SK-N-SH (cell line): ENCODE measurements at regions not wholly inside any gene's neighbourhood (a gene's known extent, or its start where the extent isn't known, plus 50 kb on each side); places are given as distances from the start of the nearest gene placed in this dataset.

ENCODE experiments used
- CTCF ChIA-PET: fragments of 300-600, 350-600 bp; formaldehyde crosslinking; extraction: SDS; loops from one replicate; lab custom pipeline; 2021; lab: Yijun Ruan, JAX
- POLR2A ChIA-PET: fragments of 350-600 bp; sonication (Branson Sonifier 250); formaldehyde crosslinking; extraction: SDS; loops from one replicate; lab custom pipeline; 2020; ENCODE audit warnings: antibody characterized with exemption, inconsistent platforms; lab: Yijun Ruan, JAX
- DNase-seq: peaks from one replicate; pipeline ENCODE4 v3.0.0; 2012
- H2AFZ ChIP-seq: fragments of 200-600 bp; sonication (generic); 2 replicates; pipeline ENCODE4 v1.8.1; 2016; ENCODE audit warnings: antibody characterized with exemption, mild to moderate bottlenecking, low read depth
- H3F3A ChIP-seq: fragments of 200-600 bp; sonication (generic); replicated peaks from 2 replicates; pipeline ENCODE3; 2016; ENCODE audit warnings: antibody characterized with exemption, mild to moderate bottlenecking; ENCODE audit not compliant: insufficient read depth
- H3K27ac ChIP-seq, 2 experiments: fragments of 200-500 bp in 1 of 2; fragments of 200-600 bp in 1 of 2; sonication (Bioruptor generic) in 1 of 2; sonication (generic), shearing (Covaris generic) in 1 of 2; 2 replicates each; pipeline versions ENCODE4 v1.5.1 to v1.6.1; 2014 to 2016; ENCODE audit warnings: low read depth in 2 of 2, inconsistent platforms in 1 of 2, low read length in 1 of 2, mild to moderate bottlenecking in 1 of 2, mixed read lengths in 1 of 2
- H3K27me3 ChIP-seq: fragments of 200-600 bp; sonication (generic), shearing (Covaris generic); 2 replicates; pipeline ENCODE4 v1.6.1; 2016; ENCODE audit warnings: mixed run types; ENCODE audit not compliant: insufficient read depth
- H3K36me3 ChIP-seq, 2 experiments: fragments of 200-500 bp in 1 of 2; fragments of 200-600 bp in 1 of 2; sonication (Bioruptor generic) in 1 of 2; sonication (generic) in 1 of 2; replicated peaks in 1 of 2; 2 replicates each; pipeline versions ENCODE3 to v1.5.1; 2014 to 2016; ENCODE audit warnings: low read length in 1 of 2, mild to moderate bottlenecking in 1 of 2; ENCODE audit not compliant: insufficient read depth in 2 of 2, control insufficient read depth in 1 of 2
- H3K4me1 ChIP-seq, 2 experiments: fragments of 200-500 bp in 1 of 2; fragments of 200-600 bp in 1 of 2; sonication (Bioruptor generic) in 1 of 2; sonication (generic), shearing (Covaris generic) in 1 of 2; 2 replicates each; pipeline versions ENCODE4 v1.5.1 to v1.6.1; 2014 to 2016; ENCODE audit warnings: low read depth in 1 of 2, low read length in 1 of 2, mixed run types in 1 of 2; ENCODE audit not compliant: insufficient read depth in 2 of 2, control insufficient read depth in 1 of 2
- H3K4me2 ChIP-seq: fragments of 200-600 bp; sonication (generic), shearing (Covaris generic); 2 replicates; pipeline ENCODE4 v1.6.1; 2017; ENCODE audit warnings: mixed run types
- H3K4me3 ChIP-seq, 2 experiments: fragments of 200-500 bp in 1 of 2; fragments of 200-600 bp in 1 of 2; sonication (Bioruptor generic) in 1 of 2; sonication (generic), shearing (Covaris generic) in 1 of 2; 2 replicates each; pipeline versions ENCODE4 v1.5.1 to v1.8.1; 2014 to 2016; ENCODE audit warnings: low read depth in 2 of 2, inconsistent platforms in 1 of 2, low read length in 1 of 2, mild to moderate bottlenecking in 1 of 2, mixed read lengths in 1 of 2, moderate library complexity in 1 of 2
- H3K79me2 ChIP-seq: fragments of 200-600 bp; sonication (generic); 2 replicates; pipeline ENCODE4 v1.8.1; 2017; ENCODE audit warnings: mild to moderate bottlenecking; ENCODE audit not compliant: insufficient read depth
- H3K9ac ChIP-seq: fragments of 200-600 bp; sonication (generic); 2 replicates; pipeline ENCODE4 v1.6.1; 2017; ENCODE audit warnings: mixed run types
- H3K9me2 ChIP-seq: fragments of 200-600 bp; sonication (generic); 2 replicates; pipeline ENCODE4 v1.6.1; 2017; ENCODE audit warnings: mixed run types
- H3K9me3 ChIP-seq: fragments of 200-600 bp; sonication (generic); 2 replicates; pipeline ENCODE4 v1.6.1; 2017; ENCODE audit warnings: mixed run types, mild to moderate bottlenecking, moderate library complexity
- H4K20me1 ChIP-seq: fragments of 200-600 bp; sonication (generic); 2 replicates; pipeline ENCODE4 v1.6.1; 2017; ENCODE audit warnings: mild to moderate bottlenecking, mixed run types; ENCODE audit not compliant: insufficient read depth
- CHD2 ChIP-seq: fragments of 150-350 bp; IDR thresholded peaks from 2 replicates; pipeline ENCODE4 v1.6.1; 2018; ENCODE audit warnings: low read length; ENCODE audit not compliant: partially characterized antibody
- EP300 ChIP-seq, 2 experiments: IDR thresholded peaks; 2 replicates each; pipeline versions ENCODE4 v1.4.0 to v1.6.1; 2012; ENCODE audit warnings: borderline replicate concordance in 1 of 2, low read depth in 1 of 2, low read length in 1 of 2
- FOSL2 ChIP-seq: IDR thresholded peaks from 2 replicates; pipeline ENCODE4 v1.4.0; 2012; ENCODE audit warnings: low read depth, mild to moderate bottlenecking, moderate library complexity, borderline replicate concordance
- FOXJ3 ChIP-seq: sonication (generic); formaldehyde crosslinking; IDR thresholded peaks from 2 replicates; pipeline ENCODE4 v1.5.1; 2020; ENCODE audit warnings: mild to moderate bottlenecking, missing genetic modification reagents
- FOXM1 ChIP-seq: IDR thresholded peaks from 2 replicates; pipeline ENCODE4 v1.4.0; 2012; ENCODE audit warnings: low read depth, mild to moderate bottlenecking
- GABPA ChIP-seq: IDR thresholded peaks from 2 replicates; pipeline ENCODE4 v1.4.0; 2012; ENCODE audit warnings: low read depth, mild to moderate bottlenecking
- GATA2 ChIP-seq: sonication (generic); formaldehyde crosslinking; IDR thresholded peaks from 2 replicates; pipeline ENCODE4 v1.5.0; 2020; ENCODE audit warnings: mild to moderate bottlenecking, missing genetic modification reagents
- JUND ChIP-seq: IDR thresholded peaks from 2 replicates; pipeline ENCODE4 v1.4.0; 2012
- MEF2A ChIP-seq: IDR thresholded peaks from 2 replicates; pipeline ENCODE4 v1.4.0; 2012; ENCODE audit warnings: low read depth, borderline replicate concordance
- MXI1 ChIP-seq: IDR thresholded peaks from 2 replicates; pipeline ENCODE4 v1.6.1; 2012; ENCODE audit warnings: mild to moderate bottlenecking, low read depth, low read length, improper control_type of control experiment
- NFIC ChIP-seq: IDR thresholded peaks from 2 replicates; pipeline ENCODE4 v1.4.0; 2012; ENCODE audit warnings: borderline replicate concordance
- POLR2AphosphoS5 ChIP-seq: IDR thresholded peaks from 2 replicates; pipeline ENCODE4 v1.6.1; 2012; ENCODE audit warnings: low read depth, low read length
- RAD21 ChIP-seq: IDR thresholded peaks from 2 replicates; pipeline ENCODE4 v1.6.1; 2012; ENCODE audit warnings: mild to moderate bottlenecking, low read length
- RFX5 ChIP-seq: IDR thresholded peaks from 2 replicates; pipeline ENCODE4 v1.6.1; 2012; ENCODE audit warnings: mild to moderate bottlenecking, improper control_type of control experiment, low read length
- RXRA ChIP-seq: IDR thresholded peaks from 2 replicates; pipeline ENCODE4 v1.4.0; 2012; ENCODE audit warnings: low read depth, mild to moderate bottlenecking, borderline replicate concordance
- SIN3A ChIP-seq: IDR thresholded peaks from 2 replicates; pipeline ENCODE4 v1.6.1; 2012; ENCODE audit warnings: low read depth, mild to moderate bottlenecking, low read length, moderate library complexity, borderline replicate concordance
- SMC3 ChIP-seq: IDR thresholded peaks from 2 replicates; pipeline ENCODE4 v1.6.1; 2012; ENCODE audit warnings: low read depth, low read length, improper control_type of control experiment
- TAF1 ChIP-seq: IDR thresholded peaks from 2 replicates; pipeline ENCODE4 v1.6.1; 2012; ENCODE audit warnings: low read depth, mild to moderate bottlenecking, low read length, moderate library complexity, borderline replicate concordance
- TCF12 ChIP-seq: IDR thresholded peaks from 2 replicates; pipeline ENCODE4 v1.4.0; 2012
- TEAD4 ChIP-seq: IDR thresholded peaks from 2 replicates; pipeline ENCODE4 v1.4.0; 2012; ENCODE audit warnings: mild to moderate bottlenecking, borderline replicate concordance; ENCODE audit not compliant: insufficient read depth
- YY1 ChIP-seq: IDR thresholded peaks from 2 replicates; pipeline ENCODE4 v1.4.0; 2012; ENCODE audit warnings: low read depth, mild to moderate bottlenecking
- WGBS: methylation state at CpG from one replicate; pipeline ENCODE4 v1.1.6; 2017; ENCODE audit warnings: low lambda C conversion rate; 5-methylcytosine and 5-hydroxymethylcytosine counted together
- TF ChIP-seq, protein P1 (sequence below): IDR thresholded peaks from 2 replicates; pipeline ENCODE4 v1.4.0; 2012; ENCODE audit warnings: low read depth, borderline replicate concordance
- TF ChIP-seq, protein P2 (sequence below): IDR thresholded peaks from 2 replicates; pipeline ENCODE4; 2012
- TF ChIP-seq, protein P3 (sequence below): fragments of 200-600 bp; sonication (generic); IDR thresholded peaks from 2 replicates; pipeline ENCODE4 v1.6.1; 2017; ENCODE audit warnings: antibody characterized with exemption, mild to moderate bottlenecking, moderate library complexity
- TF ChIP-seq, protein P4 (sequence below): IDR thresholded peaks from 2 replicates; pipeline ENCODE4 v1.4.0; 2012; ENCODE audit warnings: low read depth
- TF ChIP-seq, protein P5 (sequence below): fragments of 150-350 bp; IDR thresholded peaks from 2 replicates; pipeline ENCODE4 v1.6.1; 2016; ENCODE audit warnings: mild to moderate bottlenecking, low read depth, low read length

DNA sequence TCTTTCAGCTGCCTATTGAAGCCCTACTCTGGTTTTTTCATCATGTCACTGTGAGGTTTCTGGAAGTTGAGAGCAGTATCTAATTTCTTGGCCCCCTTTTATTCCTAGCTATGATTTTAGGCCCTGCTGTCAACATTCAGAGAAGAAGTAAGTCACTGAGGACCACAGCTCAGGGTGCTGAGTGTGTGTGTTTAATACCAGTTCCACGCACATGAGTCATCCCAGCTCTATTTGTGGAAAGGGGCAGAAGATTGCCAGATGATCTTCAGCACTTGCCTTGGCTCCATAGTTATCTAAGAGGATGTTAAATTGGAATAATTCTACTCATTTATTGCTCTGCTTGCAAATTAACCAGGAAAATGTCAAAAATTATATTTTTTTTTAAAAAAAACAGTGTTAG lies 65.5 kb upstream of the SLC38A4 start:
- Histone ChIP-seq H3K79me2 (no peaks in the 10 kb centered on the region), H2AFZ (no peak overlapping the region), H3K9me2 (no peaks in the 10 kb centered on the region), H3K27me3 (no peaks in the 10 kb centered on the region), H3K4me3 (no peak overlapping the region), H3K27ac (peak overlapping the region; percentile 32 to 55; a peak in 3 of 4 replicates), H3K4me1 (peaks cover 0 to 21% of the 10 kb centered on the region in 2 experiments; a peak in 3 of 4 replicates), H3K9ac (no peak overlapping the region), H3F3A (peaks cover 17% of the 10 kb centered on the region), H3K9me3 (no peaks in the 10 kb centered on the region), H4K20me1 (no peaks in the 10 kb centered on the region), H3K36me3 (no peaks in the 10 kb centered on the region), H3K4me2 (no peak overlapping the region)
- 21% methylated on average over 1 of the region's 1 CpG for WGBS
- ChIA-PET CTCF (no interaction called here), POLR2A (no interaction called here)
- DNase-seq = no peak
- TF ChIP-seq TEAD4 (no peak), TAF1 (no peak), RXRA (no peak), TCF12 (peak; percentile 79), YY1 (no peak), GABPA (no peak), EP300 (IDR thresholded peaks at IDR 0.05; ENCODE audit: borderline replicate concordance in 1 of 2, low read depth in 1 of 2, low read length in 1 of 2) (peak in 1 of 2 experiments; percentile 61; a peak in 1 of 4 replicates), SMC3 (no peak), GATA2 (no peak), FOXM1 (no peak), POLR2AphosphoS5 (no peak; the same call in 1 of the 2 replicates), CHD2 (no peak), MXI1 (no peak), JUND (peak; percentile 63; the same call in 1 of the 2 replicates), FOSL2 (peak; percentile 74; the same call in 1 of the 2 replicates), SIN3A (no peak), NFIC (peak; percentile 27; the same call in 1 of the 2 replicates), RAD21 (no peak), MEF2A (peak; percentile 66), FOXJ3 (no peak), RFX5 (no peak)
- TF ChIP-seq, protein P1, sequence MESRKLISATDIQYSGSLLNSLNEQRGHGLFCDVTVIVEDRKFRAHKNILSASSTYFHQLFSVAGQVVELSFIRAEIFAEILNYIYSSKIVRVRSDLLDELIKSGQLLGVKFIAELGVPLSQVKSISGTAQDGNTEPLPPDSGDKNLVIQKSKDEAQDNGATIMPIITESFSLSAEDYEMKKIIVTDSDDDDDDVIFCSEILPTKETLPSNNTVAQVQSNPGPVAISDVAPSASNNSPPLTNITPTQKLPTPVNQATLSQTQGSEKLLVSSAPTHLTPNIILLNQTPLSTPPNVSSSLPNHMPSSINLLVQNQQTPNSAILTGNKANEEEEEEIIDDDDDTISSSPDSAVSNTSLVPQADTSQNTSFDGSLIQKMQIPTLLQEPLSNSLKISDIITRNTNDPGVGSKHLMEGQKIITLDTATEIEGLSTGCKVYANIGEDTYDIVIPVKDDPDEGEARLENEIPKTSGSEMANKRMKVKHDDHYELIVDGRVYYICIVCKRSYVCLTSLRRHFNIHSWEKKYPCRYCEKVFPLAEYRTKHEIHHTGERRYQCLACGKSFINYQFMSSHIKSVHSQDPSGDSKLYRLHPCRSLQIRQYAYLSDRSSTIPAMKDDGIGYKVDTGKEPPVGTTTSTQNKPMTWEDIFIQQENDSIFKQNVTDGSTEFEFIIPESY = no peak
- TF ChIP-seq, protein P2, sequence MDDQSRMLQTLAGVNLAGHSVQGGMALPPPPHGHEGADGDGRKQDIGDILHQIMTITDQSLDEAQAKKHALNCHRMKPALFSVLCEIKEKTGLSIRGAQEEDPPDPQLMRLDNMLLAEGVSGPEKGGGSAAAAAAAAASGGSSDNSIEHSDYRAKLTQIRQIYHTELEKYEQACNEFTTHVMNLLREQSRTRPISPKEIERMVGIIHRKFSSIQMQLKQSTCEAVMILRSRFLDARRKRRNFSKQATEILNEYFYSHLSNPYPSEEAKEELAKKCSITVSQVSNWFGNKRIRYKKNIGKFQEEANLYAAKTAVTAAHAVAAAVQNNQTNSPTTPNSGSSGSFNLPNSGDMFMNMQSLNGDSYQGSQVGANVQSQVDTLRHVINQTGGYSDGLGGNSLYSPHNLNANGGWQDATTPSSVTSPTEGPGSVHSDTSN = peak; percentile 61; the same call in 1 of the 2 replicates
- TF ChIP-seq, protein P3, sequence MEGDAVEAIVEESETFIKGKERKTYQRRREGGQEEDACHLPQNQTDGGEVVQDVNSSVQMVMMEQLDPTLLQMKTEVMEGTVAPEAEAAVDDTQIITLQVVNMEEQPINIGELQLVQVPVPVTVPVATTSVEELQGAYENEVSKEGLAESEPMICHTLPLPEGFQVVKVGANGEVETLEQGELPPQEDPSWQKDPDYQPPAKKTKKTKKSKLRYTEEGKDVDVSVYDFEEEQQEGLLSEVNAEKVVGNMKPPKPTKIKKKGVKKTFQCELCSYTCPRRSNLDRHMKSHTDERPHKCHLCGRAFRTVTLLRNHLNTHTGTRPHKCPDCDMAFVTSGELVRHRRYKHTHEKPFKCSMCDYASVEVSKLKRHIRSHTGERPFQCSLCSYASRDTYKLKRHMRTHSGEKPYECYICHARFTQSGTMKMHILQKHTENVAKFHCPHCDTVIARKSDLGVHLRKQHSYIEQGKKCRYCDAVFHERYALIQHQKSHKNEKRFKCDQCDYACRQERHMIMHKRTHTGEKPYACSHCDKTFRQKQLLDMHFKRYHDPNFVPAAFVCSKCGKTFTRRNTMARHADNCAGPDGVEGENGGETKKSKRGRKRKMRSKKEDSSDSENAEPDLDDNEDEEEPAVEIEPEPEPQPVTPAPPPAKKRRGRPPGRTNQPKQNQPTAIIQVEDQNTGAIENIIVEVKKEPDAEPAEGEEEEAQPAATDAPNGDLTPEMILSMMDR = no peak
- TF ChIP-seq, protein P4, sequence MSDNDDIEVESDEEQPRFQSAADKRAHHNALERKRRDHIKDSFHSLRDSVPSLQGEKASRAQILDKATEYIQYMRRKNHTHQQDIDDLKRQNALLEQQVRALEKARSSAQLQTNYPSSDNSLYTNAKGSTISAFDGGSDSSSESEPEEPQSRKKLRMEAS = 0 out of 2 replicates have a peak, but pooled peaks have one; percentile 38
- TF ChIP-seq, protein P5, sequence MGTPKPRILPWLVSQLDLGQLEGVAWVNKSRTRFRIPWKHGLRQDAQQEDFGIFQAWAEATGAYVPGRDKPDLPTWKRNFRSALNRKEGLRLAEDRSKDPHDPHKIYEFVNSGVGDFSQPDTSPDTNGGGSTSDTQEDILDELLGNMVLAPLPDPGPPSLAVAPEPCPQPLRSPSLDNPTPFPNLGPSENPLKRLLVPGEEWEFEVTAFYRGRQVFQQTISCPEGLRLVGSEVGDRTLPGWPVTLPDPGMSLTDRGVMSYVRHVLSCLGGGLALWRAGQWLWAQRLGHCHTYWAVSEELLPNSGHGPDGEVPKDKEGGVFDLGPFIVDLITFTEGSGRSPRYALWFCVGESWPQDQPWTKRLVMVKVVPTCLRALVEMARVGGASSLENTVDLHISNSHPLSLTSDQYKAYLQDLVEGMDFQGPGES = no peak
